H9 (cell line): ENCODE measurements at regions not wholly inside any gene's neighbourhood (a gene's known extent, or its start where the extent isn't known, plus 50 kb on each side); places are given as distances from the start of the nearest gene placed in this dataset.

ENCODE experiments used
- DNase-seq: peaks from one replicate; pipeline ENCODE4 v3.0.0-alpha.2; 2017
- H2AFZ ChIP-seq: one replicate; pipeline ENCODE4 v1.6.1; 2013; ENCODE audit warnings: mild to moderate bottlenecking, low read length, control low read depth, moderate library complexity
- H2AK5ac ChIP-seq: 2 replicates; pipeline ENCODE4 v1.6.1; 2013; ENCODE audit warnings: low read length, control low read depth, mixed read lengths; ENCODE audit not compliant: insufficient read length
- H2BK120ac ChIP-seq: one replicate; pipeline ENCODE4 v1.6.1; 2013; ENCODE audit warnings: low read depth, mild to moderate bottlenecking, low read length, control low read depth, inconsistent platforms; ENCODE audit not compliant: poor library complexity, severe bottlenecking
- H2BK12ac ChIP-seq: 2 replicates; pipeline ENCODE4 v1.6.1; 2013; ENCODE audit warnings: low read length, control low read depth, mixed read lengths, low read depth; ENCODE audit not compliant: insufficient read length
- H2BK15ac ChIP-seq: 2 replicates; pipeline ENCODE4 v1.6.1; 2013; ENCODE audit warnings: low read depth, low read length, control low read depth
- H2BK20ac ChIP-seq: one replicate; pipeline ENCODE4 v1.6.1; 2013; ENCODE audit warnings: low read depth, mild to moderate bottlenecking, low read length, control low read depth, inconsistent platforms; ENCODE audit not compliant: poor library complexity, severe bottlenecking
- H2BK5ac ChIP-seq: 2 replicates; pipeline ENCODE4 v1.6.1; 2013; ENCODE audit warnings: low read length, control low read depth, mixed read lengths; ENCODE audit not compliant: insufficient read length
- H3K14ac ChIP-seq: 2 replicates; pipeline ENCODE4 v1.6.1; 2013; ENCODE audit warnings: low read length, control low read depth; ENCODE audit not compliant: insufficient read depth
- H3K18ac ChIP-seq: 2 replicates; pipeline ENCODE4 v1.6.1; 2013; ENCODE audit warnings: low read depth, mild to moderate bottlenecking, mixed read lengths, low read length, control low read depth; ENCODE audit not compliant: insufficient read length
- H3K23ac ChIP-seq: 2 replicates; pipeline ENCODE4 v1.6.1; 2013; ENCODE audit warnings: low read length, control low read depth, mixed read lengths, low read depth; ENCODE audit not compliant: insufficient read length
- H3K23me2 ChIP-seq: 2 replicates; pipeline ENCODE4 v1.6.1; 2013; ENCODE audit warnings: low read depth, mild to moderate bottlenecking, mixed read lengths, low read length, control low read depth; ENCODE audit not compliant: insufficient read length, poor library complexity, severe bottlenecking
- H3K27ac ChIP-seq: 2 replicates; pipeline ENCODE4 v1.5.1; 2013; ENCODE audit warnings: low read length, control low read depth, mixed read lengths, low read depth; ENCODE audit not compliant: insufficient read length
- H3K27me3 ChIP-seq: 2 replicates; pipeline ENCODE4 v1.6.1; 2013; ENCODE audit warnings: low read length, control low read depth, inconsistent platforms; ENCODE audit not compliant: insufficient read depth
- H3K4ac ChIP-seq: 2 replicates; pipeline ENCODE4 v1.6.1; 2013; ENCODE audit warnings: low read depth, mild to moderate bottlenecking, control low read depth, inconsistent platforms, low read length, moderate library complexity
- H3K4me1 ChIP-seq: 2 replicates; pipeline ENCODE4 v1.6.1; 2013; ENCODE audit warnings: low read length, control low read depth, inconsistent platforms; ENCODE audit not compliant: insufficient read depth
- H3K4me2 ChIP-seq: 2 replicates; pipeline ENCODE4 v1.6.1; 2013; ENCODE audit warnings: low read length, control low read depth, mixed read lengths; ENCODE audit not compliant: insufficient read length, insufficient read depth
- H3K56ac ChIP-seq: 2 replicates; pipeline ENCODE4 v1.6.1; 2013; ENCODE audit warnings: low read depth, mild to moderate bottlenecking, mixed read lengths, low read length, control low read depth; ENCODE audit not compliant: insufficient read length
- H3K79me1 ChIP-seq: 2 replicates; pipeline ENCODE4 v1.6.1; 2013; ENCODE audit warnings: low read depth, mild to moderate bottlenecking, moderate library complexity, low read length, control low read depth, inconsistent platforms; ENCODE audit not compliant: insufficient read depth, poor library complexity, severe bottlenecking
- H3K79me2 ChIP-seq: 2 replicates; pipeline ENCODE4 v1.6.1; 2013; ENCODE audit warnings: low read length, control low read depth, inconsistent platforms; ENCODE audit not compliant: insufficient read depth
- H3K9ac ChIP-seq: 2 replicates; pipeline ENCODE4 v1.6.1; 2013; ENCODE audit warnings: low read length, control low read depth, mixed read lengths; ENCODE audit not compliant: insufficient read length; ENCODE audit errors: extremely low read depth
- H3K9me3 ChIP-seq: one replicate; pipeline ENCODE4 v1.6.1; 2013; ENCODE audit warnings: low read depth, low read length, inconsistent platforms; ENCODE audit not compliant: control insufficient read depth
- H3T11ph ChIP-seq: one replicate; pipeline ENCODE4 v1.6.1; 2013; ENCODE audit warnings: mild to moderate bottlenecking, low read length, control low read depth, inconsistent platforms
- H4K20me1 ChIP-seq: one replicate; pipeline ENCODE4 v1.6.1; 2013; ENCODE audit not compliant: control insufficient read depth, insufficient read length, insufficient read depth
- H4K5ac ChIP-seq: 2 replicates; pipeline ENCODE4 v1.6.1; 2013; ENCODE audit warnings: low read depth, mild to moderate bottlenecking, mixed read lengths, low read length, control low read depth; ENCODE audit not compliant: insufficient read length
- H4K8ac ChIP-seq: replicated peaks from 2 replicates; pipeline ENCODE4 v1.6.1; 2013; ENCODE audit warnings: low read length, control low read depth, mixed read lengths, low read depth; ENCODE audit not compliant: insufficient read length
- H4K91ac ChIP-seq: 2 replicates; pipeline ENCODE4 v1.6.1; 2013; ENCODE audit warnings: low read depth, mild to moderate bottlenecking, moderate library complexity, mixed read lengths, low read length, control low read depth; ENCODE audit not compliant: insufficient read length
- H3K27ac Mint-ChIP-seq, 3 experiments: 2 replicates in 2 of 3; 3 replicates in 1 of 3; pipeline ENCODE4 v1.8.0; 2020 to 2021; ENCODE audit warnings: mixed read lengths in 3 of 3, mild to moderate bottlenecking in 1 of 3, moderate library complexity in 1 of 3
- H3K27me3 Mint-ChIP-seq: 2 replicates; pipeline ENCODE4 v1.8.0; 2021; ENCODE audit warnings: low read depth, mild to moderate bottlenecking, moderate library complexity, mixed read lengths
- H3K36me3 Mint-ChIP-seq, 3 experiments: 2 replicates in 2 of 3; 3 replicates in 1 of 3; pipeline ENCODE4 v1.8.0; 2020 to 2021; ENCODE audit warnings: low read depth in 3 of 3, mixed read lengths in 3 of 3; ENCODE audit not compliant: insufficient read depth in 1 of 3
- H3K4me1 Mint-ChIP-seq, 2 experiments: 2 replicates each; pipeline ENCODE4 v1.8.0; 2020; ENCODE audit warnings: mixed read lengths in 2 of 2
- H3K4me3 Mint-ChIP-seq, 2 experiments: 2 replicates in 1 of 2; 3 replicates in 1 of 2; pipeline ENCODE4 v1.8.0; 2020 to 2021; ENCODE audit warnings: mild to moderate bottlenecking in 2 of 2, mixed read lengths in 2 of 2, moderate library complexity in 1 of 2
- H3K9me3 Mint-ChIP-seq, 2 experiments: 2 replicates in 1 of 2; 3 replicates in 1 of 2; pipeline ENCODE4 v1.8.0; 2020; ENCODE audit warnings: mild to moderate bottlenecking in 2 of 2, mixed read lengths in 2 of 2, moderate library complexity in 1 of 2
- WGBS: extraction: QIAGEN DNeasy Blood & Tissue Kit; methylation state at CpG from one replicate; pipeline ENCODE4 v1.1.7; 2013; ENCODE audit warnings: missing lambda C conversion rate, low lambda C conversion rate, mixed read lengths; ENCODE audit not compliant: insufficient read length; ENCODE audit errors: extremely low coverage; 5-methylcytosine and 5-hydroxymethylcytosine counted together
- TF ChIP-seq, protein P1 (sequence below): fragments of 200-600 bp; sonication (generic); conservative IDR thresholded peaks from 3 replicates; pipeline ENCODE4 v1.8.0; 2021; ENCODE audit warnings: antibody characterized with exemption, mild to moderate bottlenecking

DNA sequence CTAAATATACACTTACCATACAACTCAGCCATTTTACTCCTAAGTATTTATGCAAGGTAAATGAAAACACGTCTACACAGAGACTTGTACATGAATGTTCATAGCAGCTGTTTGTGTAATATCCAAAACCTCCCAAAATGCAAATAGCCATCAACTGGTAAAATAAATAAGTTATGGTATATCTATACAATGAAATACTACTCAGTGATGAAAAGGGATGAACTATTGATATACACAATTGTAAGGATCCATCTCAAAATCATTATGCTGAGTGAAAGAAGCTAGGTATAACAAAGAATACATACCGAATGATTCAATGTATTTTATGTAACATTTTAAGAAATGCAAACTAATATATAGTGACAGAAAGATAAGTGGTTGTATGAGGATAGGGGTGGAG lies 149.8 kb upstream of the TNFSF11 start:
- Histone ChIP-seq H2BK120ac (no peak overlapping the region), H3K4me2 (no peak overlapping the region), H3T11ph (no peak overlapping the region), H3K27me3 (no peaks in the 10 kb centered on the region), H3K9ac (no peak overlapping the region), H3K18ac (no peak overlapping the region), H3K14ac (no peak overlapping the region), H3K23me2 (no peaks in the 10 kb centered on the region), H4K20me1 (no peaks in the 10 kb centered on the region), H2BK12ac (no peak overlapping the region), H3K4ac (no peak overlapping the region), H2AK5ac (no peak overlapping the region), H2BK20ac (no peak overlapping the region), H3K9me3 (peaks cover 5% of the 10 kb centered on the region), H3K27ac (no peak overlapping the region), H3K4me1 (no peaks in the 10 kb centered on the region), H2AFZ (no peak overlapping the region), H4K8ac (no peak overlapping the region), H3K56ac (no peak overlapping the region), H2BK5ac (no peak overlapping the region), H4K91ac (no peak overlapping the region), H3K79me1 (no peaks in the 10 kb centered on the region), H4K5ac (no peak overlapping the region), H2BK15ac (no peak overlapping the region), H3K79me2 (no peaks in the 10 kb centered on the region), H3K23ac (no peak overlapping the region)
- Mint-ChIP-seq H3K9me3 (peaks cover 16 to 20% of the 10 kb centered on the region in 2 experiments), H3K36me3 (peaks cover 4 to 24% (median 9%) of the 10 kb centered on the region in 3 experiments), H3K27ac (no peak overlapping the region), H3K27me3 (no peaks in the 10 kb centered on the region; the same call in 1 of the 2 replicates), H3K4me3 (no peak overlapping the region), H3K4me1 (peaks cover 0 to 4% of the 10 kb centered on the region in 2 experiments; a peak in 1 of 4 replicates)
- WGBS, result no CpG with 5 or more reads among the region's 2 CpGs
- no peak for DNase-seq
- TF ChIP-seq, protein P1, sequence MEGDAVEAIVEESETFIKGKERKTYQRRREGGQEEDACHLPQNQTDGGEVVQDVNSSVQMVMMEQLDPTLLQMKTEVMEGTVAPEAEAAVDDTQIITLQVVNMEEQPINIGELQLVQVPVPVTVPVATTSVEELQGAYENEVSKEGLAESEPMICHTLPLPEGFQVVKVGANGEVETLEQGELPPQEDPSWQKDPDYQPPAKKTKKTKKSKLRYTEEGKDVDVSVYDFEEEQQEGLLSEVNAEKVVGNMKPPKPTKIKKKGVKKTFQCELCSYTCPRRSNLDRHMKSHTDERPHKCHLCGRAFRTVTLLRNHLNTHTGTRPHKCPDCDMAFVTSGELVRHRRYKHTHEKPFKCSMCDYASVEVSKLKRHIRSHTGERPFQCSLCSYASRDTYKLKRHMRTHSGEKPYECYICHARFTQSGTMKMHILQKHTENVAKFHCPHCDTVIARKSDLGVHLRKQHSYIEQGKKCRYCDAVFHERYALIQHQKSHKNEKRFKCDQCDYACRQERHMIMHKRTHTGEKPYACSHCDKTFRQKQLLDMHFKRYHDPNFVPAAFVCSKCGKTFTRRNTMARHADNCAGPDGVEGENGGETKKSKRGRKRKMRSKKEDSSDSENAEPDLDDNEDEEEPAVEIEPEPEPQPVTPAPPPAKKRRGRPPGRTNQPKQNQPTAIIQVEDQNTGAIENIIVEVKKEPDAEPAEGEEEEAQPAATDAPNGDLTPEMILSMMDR, result no peak
